IMR-90 (cell line): ENCODE measurements at regions not wholly inside any gene's neighbourhood (a gene's known extent, or its start where the extent isn't known, plus 50 kb on each side); places are given as distances from the start of the nearest gene placed in this dataset.

Source experiments
- ATAC-seq: fragments of 200-7000 bp; cut with Tn5 transposase; 2 replicates; pipeline ENCODE4 v1.9.1; 2020; ENCODE audit warnings: low read depth, mild to moderate bottlenecking, moderate library complexity
- BruUV-seq: library from RNA; stranded (reverse); fragments of 400-500 nt; replicated peaks from 2 replicates; lab custom pipeline; 2021; lab: Mats Ljungman, UMichigan
- CTCF ChIA-PET: fragments of 300-600 bp; formaldehyde crosslinking; extraction: SDS; loops from one replicate; lab custom pipeline; 2021; ENCODE audit warnings: antibody characterized with exemption; lab: Yijun Ruan, JAX
- POLR2A ChIA-PET: fragments of 300-600 bp; sonication (Branson Sonifier 250); formaldehyde crosslinking; loops from one replicate; lab custom pipeline; 2022; ENCODE audit warnings: antibody characterized with exemption; ENCODE audit not compliant: unreplicated experiment; lab: Charles Lee
- DNase-seq: peaks from one replicate; pipeline ENCODE4 v3.0.0; 2013
- H2AFZ ChIP-seq: replicated peaks from 2 replicates; pipeline ENCODE3; 2013; ENCODE audit warnings: low read length, mild to moderate bottlenecking; ENCODE audit not compliant: poor library complexity
- H2AK5ac ChIP-seq: 2 replicates; pipeline ENCODE4 v1.6.1; 2013; ENCODE audit warnings: low read depth, low read length, inconsistent platforms
- H2AK9ac ChIP-seq: replicated peaks from 2 replicates; pipeline ENCODE3; 2013; ENCODE audit warnings: mild to moderate bottlenecking, low read depth, low read length, moderate library complexity; ENCODE audit not compliant: poor library complexity
- H2BK120ac ChIP-seq: 2 replicates; pipeline ENCODE4 v1.6.1; 2013; ENCODE audit warnings: low read depth, low read length, inconsistent platforms
- H2BK15ac ChIP-seq: 3 replicates; pipeline ENCODE4 v1.6.1; 2013; ENCODE audit warnings: low read depth, low read length, inconsistent platforms
- H2BK20ac ChIP-seq: 2 replicates; pipeline ENCODE4 v1.6.1; 2013; ENCODE audit warnings: low read depth, mild to moderate bottlenecking, inconsistent platforms, low read length, moderate library complexity
- H2BK5ac ChIP-seq: 2 replicates; pipeline ENCODE4 v1.6.1; 2013; ENCODE audit warnings: mild to moderate bottlenecking, low read depth, low read length, inconsistent platforms; ENCODE audit not compliant: poor library complexity, severe bottlenecking
- H3K14ac ChIP-seq: replicated peaks from 2 replicates; pipeline ENCODE4 v1.6.1; 2013; ENCODE audit warnings: low read depth, low read length, inconsistent platforms
- H3K18ac ChIP-seq: 2 replicates; pipeline ENCODE4 v1.6.1; 2013; ENCODE audit warnings: low read depth, low read length, control low read depth
- H3K23ac ChIP-seq: 2 replicates; pipeline ENCODE4 v1.6.1; 2013; ENCODE audit warnings: low read depth, low read length, inconsistent platforms
- H3K27ac ChIP-seq: 2 replicates; pipeline ENCODE4 v1.5.1; 2013; ENCODE audit warnings: mild to moderate bottlenecking, control low read depth, low read length; ENCODE audit not compliant: insufficient read depth
- H3K27me3 ChIP-seq: 2 replicates; pipeline ENCODE4 v1.6.1; 2013; ENCODE audit warnings: low read length; ENCODE audit not compliant: control insufficient read depth, insufficient read depth
- H3K36me3 ChIP-seq: 2 replicates; pipeline ENCODE4 v1.6.1; 2013; ENCODE audit warnings: low read length, mixed read lengths; ENCODE audit not compliant: control insufficient read depth, insufficient read depth
- H3K4ac ChIP-seq: 2 replicates; pipeline ENCODE4 v1.6.1; 2013; ENCODE audit warnings: low read depth, low read length, inconsistent platforms
- H3K4me1 ChIP-seq: 2 replicates; pipeline ENCODE4 v1.6.1; 2013; ENCODE audit warnings: low read length, mixed read lengths; ENCODE audit not compliant: control insufficient read depth, insufficient read depth
- H3K4me2 ChIP-seq: 2 replicates; pipeline ENCODE4 v1.6.1; 2013; ENCODE audit warnings: low read depth, mild to moderate bottlenecking, control low read depth, low read length, moderate library complexity
- H3K4me3 ChIP-seq: 2 replicates; pipeline ENCODE4 v1.5.1; 2013; ENCODE audit warnings: low read depth, mild to moderate bottlenecking, control low read depth, low read length, moderate library complexity; ENCODE audit not compliant: insufficient read depth
- H3K56ac ChIP-seq: 2 replicates; pipeline ENCODE4 v1.6.1; 2013; ENCODE audit warnings: low read length, inconsistent platforms; ENCODE audit not compliant: insufficient read depth; ENCODE audit errors: extremely low read depth
- H3K79me1 ChIP-seq, 2 experiments: 2 replicates each; pipeline ENCODE4 v1.6.1; 2013; ENCODE audit warnings: low read length in 2 of 2, inconsistent platforms in 1 of 2, low read depth in 1 of 2
- H3K9ac ChIP-seq: 2 replicates; pipeline ENCODE4 v1.6.1; 2013; ENCODE audit warnings: low read depth, low read length, control low read depth
- H3K9me1 ChIP-seq: 2 replicates; pipeline ENCODE4 v1.6.1; 2013; ENCODE audit warnings: low read length, inconsistent platforms; ENCODE audit not compliant: insufficient read depth
- H3K9me3 ChIP-seq: 2 replicates; pipeline ENCODE4 v1.6.1; 2013; ENCODE audit warnings: low read length; ENCODE audit not compliant: control insufficient read depth, insufficient read depth
- H4K20me1 ChIP-seq: 2 replicates; pipeline ENCODE4 v1.6.1; 2013; ENCODE audit warnings: low read length, inconsistent platforms; ENCODE audit not compliant: insufficient read depth
- H4K5ac ChIP-seq: 2 replicates; pipeline ENCODE4 v1.6.1; 2013; ENCODE audit warnings: mild to moderate bottlenecking, low read depth, low read length, control low read depth
- H4K8ac ChIP-seq, 2 experiments: 2 replicates each; pipeline ENCODE4 v1.6.1; 2013; ENCODE audit warnings: low read depth in 2 of 2, low read length in 2 of 2, control low read depth in 1 of 2, inconsistent platforms in 1 of 2
- H4K91ac ChIP-seq: 2 replicates; pipeline ENCODE4 v1.6.1; 2013; ENCODE audit warnings: low read depth, low read length, inconsistent platforms; ENCODE audit not compliant: insufficient read depth
- BHLHE40 ChIP-seq: fragments of 150-350 bp; IDR thresholded peaks from 2 replicates; pipeline ENCODE4 v1.6.1; 2016; ENCODE audit warnings: mild to moderate bottlenecking, low read depth, low read length
- CEBPB ChIP-seq: IDR thresholded peaks from 2 replicates; pipeline ENCODE4 v1.6.1; 2012; ENCODE audit warnings: low read depth, low read length, improper control_type of control experiment
- CHD1 ChIP-seq: IDR thresholded peaks from 2 replicates; pipeline ENCODE4 v1.6.1; 2012; ENCODE audit warnings: low read depth, low read length, improper control_type of control experiment
- FOS ChIP-seq: fragments of 150-350 bp; IDR thresholded peaks from 2 replicates; pipeline ENCODE4 v1.6.1; 2016; ENCODE audit warnings: low read depth, low read length
- MAFK ChIP-seq: IDR thresholded peaks from 2 replicates; pipeline ENCODE4 v1.6.1; 2012; ENCODE audit warnings: low read depth, low read length, improper control_type of control experiment
- MAZ ChIP-seq: IDR thresholded peaks from 2 replicates; pipeline ENCODE4 v1.6.1; 2012; ENCODE audit warnings: low read depth, mild to moderate bottlenecking, low read length, improper control_type of control experiment, moderate library complexity, borderline replicate concordance
- MXI1 ChIP-seq: IDR thresholded peaks from 2 replicates; pipeline ENCODE4 v1.6.1; 2012; ENCODE audit warnings: low read depth, mild to moderate bottlenecking, low read length, moderate library complexity, borderline replicate concordance
- NFE2L2 ChIP-seq: fragments of 150-350 bp; IDR thresholded peaks from 2 replicates; pipeline ENCODE4 v1.6.1; 2016; ENCODE audit warnings: low read depth, mild to moderate bottlenecking, low read length
- POLR2A ChIP-seq: IDR thresholded peaks from 2 replicates; pipeline ENCODE4 v1.6.1; 2012; ENCODE audit warnings: mild to moderate bottlenecking, low read depth, low read length
- RAD21 ChIP-seq: IDR thresholded peaks from 2 replicates; pipeline ENCODE4 v1.6.1; 2012; ENCODE audit warnings: low read length, improper control_type of control experiment
- RCOR1 ChIP-seq: IDR thresholded peaks from 2 replicates; pipeline ENCODE4 v1.6.1; 2012; ENCODE audit warnings: mild to moderate bottlenecking, low read length, improper control_type of control experiment; ENCODE audit not compliant: insufficient replicate concordance
- RFX5 ChIP-seq: IDR thresholded peaks from 2 replicates; pipeline ENCODE4 v1.8.0; 2012; ENCODE audit warnings: low read depth, mild to moderate bottlenecking, low read length, moderate library complexity
- SMC3 ChIP-seq: fragments of 150-350 bp; IDR thresholded peaks from 2 replicates; pipeline ENCODE4 v1.6.1; 2016; ENCODE audit warnings: low read depth, mild to moderate bottlenecking, antibody characterized with exemption, low read length, moderate library complexity
- WGBS, 2 experiments: methylation state at CpG; one replicate each; pipeline versions ENCODE4 v1.1.5 to v1.1.7; 2013; ENCODE audit warnings: missing lambda C conversion rate in 2 of 2; ENCODE audit not compliant: insufficient read length in 1 of 2; ENCODE audit errors: extremely low coverage in 2 of 2; 5-methylcytosine and 5-hydroxymethylcytosine counted together
- dilution Hi-C: fragments of 300-500 bp; cut with HindIII; formaldehyde crosslinking; loops from one replicate; pipeline ENCODE4 v1.14.3; 2018; ENCODE audit warnings: low sequenced_read_pairs; ENCODE audit not compliant: unreplicated experiment
- in situ Hi-C: fragments of 300-500 bp; cut with MboI; formaldehyde crosslinking; loops from 3 replicates; pipeline ENCODE4 v1.14.3; 2019; ENCODE audit warnings: low sequenced_read_pairs, inconsistent platforms, mixed read lengths
- intact Hi-C: fragments of 100-400 bp; cut with micrococcal nuclease; formaldehyde crosslinking; loops from 2 replicates; pipeline ENCODE4 v1.10.0; 2022
- TF ChIP-seq, protein P1 (sequence below): conservative IDR thresholded peaks from 2 replicates; pipeline ENCODE4 v1.5.1; 2012; ENCODE audit warnings: mild to moderate bottlenecking, low read depth, low read length, improper control_type of control experiment
- TF ChIP-seq, protein P2 (sequence below): fragments of 150-350 bp; IDR thresholded peaks from 2 replicates; pipeline ENCODE4 v1.6.1; 2017; ENCODE audit warnings: mild to moderate bottlenecking, antibody characterized with exemption, low read length, low read depth
- TF ChIP-seq, protein P3 (sequence below): fragments of 150-350 bp; IDR thresholded peaks from 2 replicates; pipeline ENCODE4 v1.6.1; 2016; ENCODE audit warnings: low read depth, mild to moderate bottlenecking, low read length, moderate library complexity, borderline replicate concordance

DNA sequence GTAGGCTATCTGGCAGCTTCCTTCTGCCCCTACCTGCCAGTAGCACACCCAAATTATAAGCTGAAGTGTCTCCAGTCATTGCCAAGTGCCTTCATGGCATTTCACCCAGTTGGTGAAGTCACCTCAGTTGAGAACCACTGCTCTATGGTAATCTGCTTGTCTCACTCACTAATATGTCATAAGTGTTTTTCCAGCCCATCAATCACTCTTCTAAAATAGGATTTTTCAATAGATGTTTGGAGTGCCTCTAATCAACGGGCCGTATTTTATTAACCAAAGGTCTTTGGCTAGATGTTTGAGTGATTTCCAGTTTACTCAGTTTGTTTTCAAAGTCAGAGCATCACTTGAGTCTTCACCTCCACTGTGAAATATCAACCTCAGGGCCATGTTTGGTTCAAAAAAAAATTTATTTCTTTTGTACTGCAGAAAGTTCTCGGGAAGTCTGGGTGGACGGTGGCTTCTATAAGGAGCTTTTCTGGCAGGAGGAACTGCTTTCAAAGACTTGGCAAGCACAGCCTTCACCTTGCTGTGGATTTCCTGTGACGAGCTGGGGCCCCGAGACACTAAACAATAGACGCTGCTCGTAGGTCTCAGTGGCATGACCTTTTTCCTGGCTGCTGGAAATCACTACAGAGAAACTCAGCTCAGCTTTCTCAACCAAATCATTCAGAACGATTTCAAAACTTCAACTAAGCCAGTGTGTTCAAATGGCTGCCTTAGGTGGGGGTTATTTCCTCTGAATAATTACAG is 95.2 kb upstream of the FOXF1 start:
- CTCF ChIA-PET = no interaction called here
- no TSS peak for BruUV-seq

More for the DNA sequence above, 95.2 kb upstream of the FOXF1 start:
- Histone ChIP-seq H4K20me1 (no peaks in the 10 kb centered on the region), H4K91ac (no peak overlapping the region), H3K4me2 (no peak overlapping the region), H3K14ac (no peak overlapping the region), H2AFZ (no peak overlapping the region), H3K4me1 (no peaks in the 10 kb centered on the region), H3K4ac (no peak overlapping the region), H2BK15ac (no peak overlapping the region), H2BK5ac (no peak overlapping the region), H2BK120ac (no peak overlapping the region), H4K8ac (no peak overlapping the region), H3K4me3 (no peak overlapping the region), H3K27ac (no peak overlapping the region), H3K9ac (no peak overlapping the region), H3K18ac (no peak overlapping the region), H3K9me3 (peaks cover 22% of the 10 kb centered on the region), H4K5ac (no peak overlapping the region), H2AK9ac (no peak overlapping the region), H3K56ac (no peak overlapping the region), H2BK20ac (no peak overlapping the region), H3K79me1 (no peaks in the 10 kb centered on the region), H2AK5ac (no peak overlapping the region), H3K9me1 (no peaks in the 10 kb centered on the region), H3K27me3 (no peaks in the 10 kb centered on the region; the same call in 1 of the 2 replicates), H3K36me3 (no peaks in the 10 kb centered on the region), H3K23ac (no peak overlapping the region)
- 54% methylated on average over 3 of the region's 9 CpGs; no CpG with 5 or more reads in 1 of the 2 experiments for WGBS, 2 experiments
- DNase-seq = no peak
- intact Hi-C loops (no loop called here), in situ Hi-C loops (no loop called here), dilution Hi-C loops (no loop called here)
- ATAC-seq = no peak
- TF ChIP-seq RAD21 = no peak
- TF ChIP-seq RCOR1 = no peak
- no peak for TF ChIP-seq MAFK
- no peak for TF ChIP-seq MAZ
- no peak for TF ChIP-seq FOS
- no peak for TF ChIP-seq RFX5
- no peak for TF ChIP-seq CHD1
- TF ChIP-seq, protein P1, sequence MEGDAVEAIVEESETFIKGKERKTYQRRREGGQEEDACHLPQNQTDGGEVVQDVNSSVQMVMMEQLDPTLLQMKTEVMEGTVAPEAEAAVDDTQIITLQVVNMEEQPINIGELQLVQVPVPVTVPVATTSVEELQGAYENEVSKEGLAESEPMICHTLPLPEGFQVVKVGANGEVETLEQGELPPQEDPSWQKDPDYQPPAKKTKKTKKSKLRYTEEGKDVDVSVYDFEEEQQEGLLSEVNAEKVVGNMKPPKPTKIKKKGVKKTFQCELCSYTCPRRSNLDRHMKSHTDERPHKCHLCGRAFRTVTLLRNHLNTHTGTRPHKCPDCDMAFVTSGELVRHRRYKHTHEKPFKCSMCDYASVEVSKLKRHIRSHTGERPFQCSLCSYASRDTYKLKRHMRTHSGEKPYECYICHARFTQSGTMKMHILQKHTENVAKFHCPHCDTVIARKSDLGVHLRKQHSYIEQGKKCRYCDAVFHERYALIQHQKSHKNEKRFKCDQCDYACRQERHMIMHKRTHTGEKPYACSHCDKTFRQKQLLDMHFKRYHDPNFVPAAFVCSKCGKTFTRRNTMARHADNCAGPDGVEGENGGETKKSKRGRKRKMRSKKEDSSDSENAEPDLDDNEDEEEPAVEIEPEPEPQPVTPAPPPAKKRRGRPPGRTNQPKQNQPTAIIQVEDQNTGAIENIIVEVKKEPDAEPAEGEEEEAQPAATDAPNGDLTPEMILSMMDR = no peak
- TF ChIP-seq BHLHE40 = no peak
- TF ChIP-seq NFE2L2 = no peak
- TF ChIP-seq, protein P2, sequence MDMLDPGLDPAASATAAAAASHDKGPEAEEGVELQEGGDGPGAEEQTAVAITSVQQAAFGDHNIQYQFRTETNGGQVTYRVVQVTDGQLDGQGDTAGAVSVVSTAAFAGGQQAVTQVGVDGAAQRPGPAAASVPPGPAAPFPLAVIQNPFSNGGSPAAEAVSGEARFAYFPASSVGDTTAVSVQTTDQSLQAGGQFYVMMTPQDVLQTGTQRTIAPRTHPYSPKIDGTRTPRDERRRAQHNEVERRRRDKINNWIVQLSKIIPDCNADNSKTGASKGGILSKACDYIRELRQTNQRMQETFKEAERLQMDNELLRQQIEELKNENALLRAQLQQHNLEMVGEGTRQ = no peak
- no peak for TF ChIP-seq MXI1
- TF ChIP-seq CEBPB = no peak
- TF ChIP-seq POLR2A = no peak
- TF ChIP-seq, protein P3, sequence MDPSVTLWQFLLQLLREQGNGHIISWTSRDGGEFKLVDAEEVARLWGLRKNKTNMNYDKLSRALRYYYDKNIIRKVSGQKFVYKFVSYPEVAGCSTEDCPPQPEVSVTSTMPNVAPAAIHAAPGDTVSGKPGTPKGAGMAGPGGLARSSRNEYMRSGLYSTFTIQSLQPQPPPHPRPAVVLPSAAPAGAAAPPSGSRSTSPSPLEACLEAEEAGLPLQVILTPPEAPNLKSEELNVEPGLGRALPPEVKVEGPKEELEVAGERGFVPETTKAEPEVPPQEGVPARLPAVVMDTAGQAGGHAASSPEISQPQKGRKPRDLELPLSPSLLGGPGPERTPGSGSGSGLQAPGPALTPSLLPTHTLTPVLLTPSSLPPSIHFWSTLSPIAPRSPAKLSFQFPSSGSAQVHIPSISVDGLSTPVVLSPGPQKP = no peak
- no peak for TF ChIP-seq SMC3
- POLR2A ChIA-PET = no interaction called here
